Upper lobe of right lung (tissue), 1 donor: ENCODE measurements at regions not wholly inside any gene's neighbourhood (a gene's known extent, or its start where the extent isn't known, plus 50 kb on each side); places are given as distances from the start of the nearest gene placed in this dataset.

Experiments used
- ATAC-seq: fragments of 200-7000 bp; cut with Tn5 transposase; one replicate; pipeline ENCODE4 v1.9.1; 2020; ENCODE audit warnings: mild to moderate bottlenecking, moderate library complexity
- DNase-seq: peaks from one replicate; pipeline ENCODE4 v3.0.0-alpha.2; 2020
- H3K27ac ChIP-seq: fragments of 200-600 bp; one replicate; pipeline ENCODE4 v1.8.0; 2022
- H3K27me3 ChIP-seq: fragments of 200-600 bp; one replicate; pipeline ENCODE4 v1.8.0; 2022; ENCODE audit warnings: mild to moderate bottlenecking
- H3K36me3 ChIP-seq: fragments of 200-600 bp; one replicate; pipeline ENCODE4 v1.8.0; 2022
- H3K4me1 ChIP-seq: fragments of 200-600 bp; one replicate; pipeline ENCODE4 v1.8.0; 2022
- H3K4me3 ChIP-seq: fragments of 200-600 bp; one replicate; pipeline ENCODE4 v1.8.0; 2022; ENCODE audit warnings: mild to moderate bottlenecking
- H3K9me3 ChIP-seq: fragments of 200-600 bp; one replicate; pipeline ENCODE4 v1.8.0; 2022
- intact Hi-C: fragments of 100-400 bp; cut with DNase I; formaldehyde crosslinking; loops from one replicate; pipeline ENCODE4 v1.11.0; 2022
- TF ChIP-seq, protein P1 (sequence below): fragments of 200-600 bp; IDR thresholded peaks from one replicate; pipeline ENCODE4 v1.8.0; 2022; ENCODE audit warnings: antibody characterized with exemption
- donor health status: DM: no; HTN: yes; CAD: no; lungs with severe emphysema.

DNA sequence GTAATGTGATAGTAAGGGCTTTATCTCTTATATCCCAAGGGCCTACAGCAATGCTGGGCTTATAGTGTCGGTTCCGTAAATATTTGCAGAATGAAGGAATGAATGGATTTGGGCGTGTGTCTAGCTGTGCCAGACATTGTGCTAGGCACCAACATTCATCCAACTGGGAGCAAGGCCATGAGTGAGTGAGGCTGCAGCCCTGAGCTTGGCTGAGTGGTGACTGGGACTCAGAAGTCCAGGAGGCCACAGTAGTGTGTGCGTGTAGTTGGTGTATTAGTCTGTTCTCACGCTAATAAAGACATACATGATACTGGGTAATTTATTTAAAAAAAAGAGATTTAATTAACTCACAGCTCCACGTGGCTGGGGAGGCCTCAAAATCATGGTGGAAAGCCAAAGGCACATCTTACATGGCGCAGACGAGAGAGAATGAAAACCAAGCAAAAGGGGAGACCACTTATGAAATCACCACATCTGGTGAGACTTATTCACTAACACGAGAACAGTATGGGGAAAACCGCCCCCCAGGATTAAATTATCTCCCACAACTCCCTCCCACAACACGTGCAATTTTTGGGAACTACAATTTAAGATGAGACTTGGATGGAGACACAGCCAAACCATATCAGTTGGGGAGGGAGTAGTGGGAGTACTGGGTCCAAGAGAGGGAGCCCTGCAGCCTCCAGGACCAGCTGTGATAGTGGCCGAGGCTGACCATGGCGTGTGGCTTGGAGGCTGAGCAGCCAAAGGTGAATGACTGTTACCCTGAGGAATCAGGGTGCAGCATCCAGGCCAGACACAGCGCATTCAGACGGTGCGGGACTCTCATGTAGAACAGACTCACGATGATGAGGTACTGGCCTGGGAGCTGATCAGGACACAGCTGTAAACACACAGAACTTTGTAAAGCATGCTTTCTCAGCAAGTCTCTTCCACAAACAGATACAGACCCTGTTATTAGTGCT is 104.6 kb downstream of the TEX26 start:
- intact Hi-C loops = no loop called here
- no peak overlapping the region for H3K27ac ChIP-seq
- H3K4me3 ChIP-seq = no peak overlapping the region
- no peaks in the 10 kb centered on the region for H3K27me3 ChIP-seq
- DNase-seq = no peak
- TF ChIP-seq, protein P1, sequence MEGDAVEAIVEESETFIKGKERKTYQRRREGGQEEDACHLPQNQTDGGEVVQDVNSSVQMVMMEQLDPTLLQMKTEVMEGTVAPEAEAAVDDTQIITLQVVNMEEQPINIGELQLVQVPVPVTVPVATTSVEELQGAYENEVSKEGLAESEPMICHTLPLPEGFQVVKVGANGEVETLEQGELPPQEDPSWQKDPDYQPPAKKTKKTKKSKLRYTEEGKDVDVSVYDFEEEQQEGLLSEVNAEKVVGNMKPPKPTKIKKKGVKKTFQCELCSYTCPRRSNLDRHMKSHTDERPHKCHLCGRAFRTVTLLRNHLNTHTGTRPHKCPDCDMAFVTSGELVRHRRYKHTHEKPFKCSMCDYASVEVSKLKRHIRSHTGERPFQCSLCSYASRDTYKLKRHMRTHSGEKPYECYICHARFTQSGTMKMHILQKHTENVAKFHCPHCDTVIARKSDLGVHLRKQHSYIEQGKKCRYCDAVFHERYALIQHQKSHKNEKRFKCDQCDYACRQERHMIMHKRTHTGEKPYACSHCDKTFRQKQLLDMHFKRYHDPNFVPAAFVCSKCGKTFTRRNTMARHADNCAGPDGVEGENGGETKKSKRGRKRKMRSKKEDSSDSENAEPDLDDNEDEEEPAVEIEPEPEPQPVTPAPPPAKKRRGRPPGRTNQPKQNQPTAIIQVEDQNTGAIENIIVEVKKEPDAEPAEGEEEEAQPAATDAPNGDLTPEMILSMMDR = no peak
- H3K36me3 ChIP-seq = no peaks in the 10 kb centered on the region
- ATAC-seq = no peak
- H3K4me1 ChIP-seq = no peaks in the 10 kb centered on the region
- no peaks in the 10 kb centered on the region for H3K9me3 ChIP-seq

DNA sequence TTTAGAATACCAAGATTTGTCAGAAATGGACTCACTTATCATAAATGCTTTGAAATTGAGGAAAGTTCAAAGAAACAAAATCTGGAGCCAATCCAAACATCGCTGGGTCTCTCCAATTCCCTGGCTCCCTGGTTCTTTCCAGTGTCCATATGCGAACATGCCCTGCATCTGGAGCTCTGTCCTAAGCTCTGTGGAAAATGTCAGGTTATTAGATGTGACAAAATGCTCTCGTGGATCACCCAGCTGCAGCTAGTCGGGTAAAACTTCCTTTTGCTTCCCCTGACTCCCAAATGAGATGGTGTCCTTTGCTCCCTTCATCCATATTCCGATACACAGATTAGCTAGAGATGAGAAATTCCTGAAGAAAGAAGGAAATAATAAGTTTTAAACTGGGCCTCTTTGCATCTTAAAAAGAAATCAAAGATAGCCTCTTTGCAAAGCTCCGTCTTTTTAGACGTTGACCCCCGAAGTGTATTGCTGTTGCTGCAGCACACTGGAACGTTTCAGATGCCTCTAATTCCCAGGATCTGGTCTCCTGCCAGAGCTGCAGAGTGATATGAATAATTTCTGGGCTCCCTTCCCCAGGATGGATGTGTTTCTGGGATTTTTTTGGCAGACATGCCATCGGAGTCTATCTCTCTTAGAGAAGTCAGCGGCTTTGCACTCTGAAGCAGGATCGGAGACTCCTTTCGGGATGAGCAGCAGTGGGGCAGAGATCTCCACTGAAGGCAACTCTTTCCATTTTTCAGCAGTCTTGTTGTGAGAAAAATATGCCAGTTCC is 102.9 kb downstream of the TEX26 start:
- DNase-seq (no peak), ATAC-seq (no peak)
- Histone ChIP-seq H3K9me3 (no peaks in the 10 kb centered on the region), H3K27me3 (no peaks in the 10 kb centered on the region), H3K4me1 (no peaks in the 10 kb centered on the region), H3K36me3 (no peaks in the 10 kb centered on the region), H3K27ac (no peak overlapping the region), H3K4me3 (no peak overlapping the region)
- intact Hi-C loops = no loop called here
- TF ChIP-seq, protein P1 = no peak

DNA sequence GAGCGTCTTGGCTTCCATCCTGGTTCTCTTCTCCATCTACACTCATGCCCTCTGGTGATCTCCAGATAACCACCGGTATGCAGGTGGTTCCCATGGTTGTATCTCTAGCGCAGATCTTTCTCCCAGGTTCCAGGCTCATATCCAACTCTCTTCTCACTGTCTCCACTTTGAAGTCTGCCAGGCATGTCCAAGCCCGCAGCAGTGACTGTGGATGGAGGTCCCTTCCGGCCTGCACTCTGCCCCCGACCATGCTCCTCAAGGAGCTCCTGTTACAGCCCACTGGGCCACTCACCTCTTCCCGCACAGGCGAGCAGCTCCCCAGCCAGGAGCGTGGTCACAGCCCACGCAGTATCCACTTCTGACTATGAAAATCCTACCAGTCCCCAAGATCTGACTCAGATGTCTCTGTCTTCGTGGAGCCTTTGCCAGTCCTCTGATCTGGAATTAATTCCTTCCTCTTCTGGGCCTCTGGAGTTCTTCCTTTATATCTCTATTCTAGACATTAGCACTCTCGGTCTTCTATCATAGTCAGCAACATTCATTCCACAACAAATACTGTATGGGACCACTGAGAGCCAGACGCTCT is 100.2 kb downstream of the TEX26 start:
- H3K4me3 ChIP-seq = no peak overlapping the region
- no peaks in the 10 kb centered on the region for H3K27me3 ChIP-seq
- H3K27ac ChIP-seq = no peak overlapping the region
- no peaks in the 10 kb centered on the region for H3K36me3 ChIP-seq
- TF ChIP-seq, protein P1 = no peak
- ATAC-seq (no peak), DNase-seq (no peak)
- H3K4me1 ChIP-seq = no peaks in the 10 kb centered on the region
- intact Hi-C loops = no loop called here
- H3K9me3 ChIP-seq = no peaks in the 10 kb centered on the region

DNA sequence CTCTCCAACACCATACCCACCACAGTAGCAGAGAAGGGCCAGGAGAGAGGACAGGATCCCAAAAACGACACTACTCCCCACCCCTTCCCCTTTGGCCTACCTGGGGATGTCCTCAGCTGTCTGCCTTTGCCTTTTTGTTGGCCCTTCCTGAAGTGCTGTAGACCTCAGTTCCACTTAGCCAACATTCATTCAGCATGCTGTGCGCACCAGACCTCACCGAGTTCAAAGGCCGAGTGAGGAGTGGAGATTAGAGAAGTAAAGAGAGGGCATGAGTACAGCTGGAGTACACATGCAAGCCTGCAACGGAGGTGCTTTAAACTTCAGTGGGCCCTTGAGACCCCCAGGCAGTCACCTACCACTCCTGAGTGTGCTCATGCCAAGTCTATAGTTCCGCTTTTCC is 99.0 kb downstream of the TEX26 start:
- TF ChIP-seq, protein P1 = no peak
- Histone ChIP-seq H3K9me3 (no peaks in the 10 kb centered on the region), H3K4me1 (no peaks in the 10 kb centered on the region), H3K27ac (no peak overlapping the region), H3K4me3 (no peak overlapping the region), H3K36me3 (no peaks in the 10 kb centered on the region), H3K27me3 (no peaks in the 10 kb centered on the region)
- ATAC-seq = no peak
- no peak for DNase-seq
- intact Hi-C loops = no loop called here

DNA sequence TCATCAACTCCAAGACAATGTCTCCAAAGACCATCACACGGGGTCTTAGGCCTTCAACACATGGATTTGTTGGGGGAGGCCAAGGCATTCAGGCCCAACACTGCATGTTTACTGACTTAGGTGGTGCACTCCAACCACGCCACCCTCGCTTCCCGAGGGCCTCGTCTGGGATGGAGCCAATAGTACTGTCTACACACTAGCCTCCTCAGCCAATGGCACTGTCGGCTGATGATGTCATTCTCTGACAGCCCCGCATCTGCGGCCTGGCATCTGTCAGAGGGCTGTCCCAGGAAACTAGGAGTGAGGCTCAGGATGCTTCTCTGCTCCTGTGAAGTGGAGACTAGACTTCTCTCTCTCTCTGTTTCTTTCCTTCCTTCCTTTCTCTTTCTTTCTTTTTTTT is 96.6 kb downstream of the TEX26 start:
- Histone ChIP-seq H3K27me3 (no peaks in the 10 kb centered on the region), H3K4me3 (no peak overlapping the region), H3K27ac (no peak overlapping the region), H3K36me3 (no peaks in the 10 kb centered on the region), H3K4me1 (no peaks in the 10 kb centered on the region), H3K9me3 (no peaks in the 10 kb centered on the region)
- intact Hi-C loops = no loop called here
- DNase-seq (no peak), ATAC-seq (no peak)
- TF ChIP-seq, protein P1 = no peak
